Prostate gland (tissue), 2 donors: ENCODE measurements at regions not wholly inside any gene's neighbourhood (a gene's known extent, or its start where the extent isn't known, plus 50 kb on each side); places are given as distances from the start of the nearest gene placed in this dataset.

ENCODE experiments used
- DNase-seq: peaks from one replicate; pipeline ENCODE4 v3.0.0-alpha.2; 2019; ENCODE audit warnings: low spot score
- H3K27ac ChIP-seq, 2 donors: fragments of 200-600 bp; sonication (generic); 2 replicates each; pipeline ENCODE4 v1.5.1; 2017 to 2019
- H3K27me3 ChIP-seq: fragments of 200-600 bp; sonication (generic); replicated peaks from 2 replicates; pipeline ENCODE4 v1.5.1; 2019; ENCODE audit not compliant: insufficient read depth
- H3K36me3 ChIP-seq, 2 donors: fragments of 200-600 bp; sonication (generic); 1 replicate in 1 of 2; 2 replicates in 1 of 2; pipeline versions ENCODE4 v1.5.1 to v1.8.1; 2017 to 2019
- H3K4me1 ChIP-seq: fragments of 200-600 bp; sonication (generic); replicated peaks from 2 replicates; pipeline ENCODE4 v1.5.1; 2019
- H3K4me3 ChIP-seq, 2 donors: fragments of 200-600 bp; sonication (generic); 2 replicates each; pipeline ENCODE4 v1.5.1; 2017 to 2019
- H3K9me3 ChIP-seq: fragments of 200-600 bp; sonication (generic); 2 replicates; pipeline ENCODE4 v1.5.1; 2017
- POLR2A ChIP-seq: fragments of 450-650 bp; IDR thresholded peaks from one replicate; pipeline ENCODE4 v1.6.1; 2016; ENCODE audit warnings: antibody characterized with exemption, mild to moderate bottlenecking
- POLR2AphosphoS5 ChIP-seq: sonication (generic); formaldehyde crosslinking; IDR thresholded peaks from one replicate; pipeline ENCODE4 v1.6.1; 2017; ENCODE audit warnings: antibody characterized with exemption
- WGBS: methylation state at CpG from one replicate; pipeline ENCODE4 v1.1.5; 2018; 5-methylcytosine and 5-hydroxymethylcytosine counted together
- intact Hi-C: fragments of 100-400 bp; cut with DNase I; formaldehyde crosslinking; loops from one replicate; pipeline ENCODE4 v1.14.2; 2022
- TF ChIP-seq, protein P1 (sequence below), 4 experiments: fragments of 200-600 bp in 2 of 4; fragments of 450-650 bp in 2 of 4; sonication (generic) in 2 of 4; IDR thresholded peaks; 1 replicate in 3 of 4; 2 replicates in 1 of 4; pipeline ENCODE4 v1.5.1; 2016 to 2019; ENCODE audit warnings: antibody characterized with exemption in 4 of 4, mild to moderate bottlenecking in 2 of 4, moderate library complexity in 2 of 4

DNA sequence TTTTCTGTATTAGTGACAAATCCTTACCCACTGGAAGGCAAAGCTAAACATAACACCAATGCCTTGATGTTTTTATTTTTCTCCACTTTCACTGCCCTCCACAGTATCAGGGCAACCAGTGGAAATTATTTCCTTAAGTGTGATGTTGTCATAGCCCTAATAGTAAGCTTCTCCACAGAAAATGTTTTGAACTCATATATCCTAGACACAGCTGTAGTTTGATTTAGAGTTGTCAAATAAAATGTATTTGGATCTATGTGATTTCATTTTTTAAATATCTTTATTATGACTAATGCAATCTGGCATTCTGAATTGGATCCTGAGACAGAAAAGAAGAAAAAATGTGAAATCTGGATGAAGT lies 70.9 kb upstream of the UFL1 start:
- intact Hi-C loops = no loop called here
- H3K4me3 ChIP-seq = no peak overlapping the region

GRCh38 chr6:96458771-96459170 lies 62.8 kb upstream of the UFL1 start:
- TF ChIP-seq POLR2AphosphoS5 = no peak
- TF ChIP-seq POLR2A = no peak
- TF ChIP-seq, protein P1, sequence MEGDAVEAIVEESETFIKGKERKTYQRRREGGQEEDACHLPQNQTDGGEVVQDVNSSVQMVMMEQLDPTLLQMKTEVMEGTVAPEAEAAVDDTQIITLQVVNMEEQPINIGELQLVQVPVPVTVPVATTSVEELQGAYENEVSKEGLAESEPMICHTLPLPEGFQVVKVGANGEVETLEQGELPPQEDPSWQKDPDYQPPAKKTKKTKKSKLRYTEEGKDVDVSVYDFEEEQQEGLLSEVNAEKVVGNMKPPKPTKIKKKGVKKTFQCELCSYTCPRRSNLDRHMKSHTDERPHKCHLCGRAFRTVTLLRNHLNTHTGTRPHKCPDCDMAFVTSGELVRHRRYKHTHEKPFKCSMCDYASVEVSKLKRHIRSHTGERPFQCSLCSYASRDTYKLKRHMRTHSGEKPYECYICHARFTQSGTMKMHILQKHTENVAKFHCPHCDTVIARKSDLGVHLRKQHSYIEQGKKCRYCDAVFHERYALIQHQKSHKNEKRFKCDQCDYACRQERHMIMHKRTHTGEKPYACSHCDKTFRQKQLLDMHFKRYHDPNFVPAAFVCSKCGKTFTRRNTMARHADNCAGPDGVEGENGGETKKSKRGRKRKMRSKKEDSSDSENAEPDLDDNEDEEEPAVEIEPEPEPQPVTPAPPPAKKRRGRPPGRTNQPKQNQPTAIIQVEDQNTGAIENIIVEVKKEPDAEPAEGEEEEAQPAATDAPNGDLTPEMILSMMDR (IDR thresholded peaks at IDR 0.05) = no peak
- H3K27me3 ChIP-seq = no peaks in the 10 kb centered on the region
- DNase-seq = no peak
- H3K4me3 ChIP-seq = no peak overlapping the region
- no peaks in the 10 kb centered on the region for H3K4me1 ChIP-seq
- 48% methylated on average over 4 of the region's 4 CpGs for WGBS
- H3K36me3 ChIP-seq = no peaks in the 10 kb centered on the region
- intact Hi-C loops = no loop called here
- H3K27ac ChIP-seq = no peak overlapping the region
- no peaks in the 10 kb centered on the region for H3K9me3 ChIP-seq

More for the DNA sequence above, 70.9 kb upstream of the UFL1 start:
- Histone ChIP-seq H3K36me3 (no peaks in the 10 kb centered on the region), H3K4me1 (no peaks in the 10 kb centered on the region), H3K27ac (no peak overlapping the region), H3K27me3 (no peaks in the 10 kb centered on the region), H3K9me3 (no peaks in the 10 kb centered on the region)
- DNase-seq = no peak
- TF ChIP-seq POLR2AphosphoS5 (no peak), POLR2A (no peak)
- TF ChIP-seq, protein P1 (IDR thresholded peaks at IDR 0.05) = no peak

- WGBS = 88% methylated on average over 6 of the region's 6 CpGs
- no peak for DNase-seq
- Histone ChIP-seq H3K4me1 (no peaks in the 10 kb centered on the region), H3K27me3 (no peaks in the 10 kb centered on the region), H3K36me3 (no peaks in the 10 kb centered on the region), H3K27ac (no peak overlapping the region), H3K4me3 (no peak overlapping the region), H3K9me3 (no peaks in the 10 kb centered on the region)
- TF ChIP-seq POLR2A = no peak
- TF ChIP-seq, protein P1 (IDR thresholded peaks at IDR 0.05) = no peak
- no peak for TF ChIP-seq POLR2AphosphoS5
- intact Hi-C loops = no loop called here
Measured at GRCh38 chr6:96460052-96460700, 61.4 kb upstream of the UFL1 start.

DNA sequence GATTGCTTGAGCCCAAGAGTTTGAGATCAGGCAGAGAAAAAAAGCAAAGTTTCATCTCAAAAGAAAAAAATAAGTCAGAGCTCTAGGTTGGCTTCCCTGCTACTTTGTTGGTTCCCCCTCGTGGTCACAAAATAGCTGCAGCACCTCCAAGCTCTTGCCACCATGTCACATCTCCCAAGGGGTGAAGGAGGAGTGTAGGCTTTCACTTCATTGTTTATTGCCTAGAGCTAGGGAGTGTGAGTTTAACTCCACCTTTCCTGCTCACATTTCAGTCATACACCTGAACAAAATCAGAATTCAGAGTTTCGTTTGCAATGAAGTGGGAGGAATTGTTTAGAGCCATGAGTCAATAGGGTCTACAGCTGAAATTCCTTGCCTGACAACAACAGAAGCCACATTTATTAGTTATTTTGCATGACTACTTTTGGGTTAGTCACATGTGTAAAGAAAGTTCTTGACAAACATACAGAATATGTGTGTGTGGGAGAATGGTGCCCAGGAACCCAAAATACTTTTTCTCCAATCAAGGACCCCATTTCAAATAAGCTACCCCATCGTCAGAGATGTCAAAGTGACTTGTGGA lies 56.2 kb upstream of the UFL1 start:
- TF ChIP-seq POLR2A (no peak), POLR2AphosphoS5 (no peak)
- TF ChIP-seq, protein P1 (IDR thresholded peaks at IDR 0.05) = no peak
- H3K4me3 ChIP-seq = no peak overlapping the region
- H3K36me3 ChIP-seq = no peaks in the 10 kb centered on the region
- no peaks in the 10 kb centered on the region for H3K4me1 ChIP-seq
- H3K27ac ChIP-seq = no peak overlapping the region
- no peak for DNase-seq
- intact Hi-C loops = no loop called here
- no peaks in the 10 kb centered on the region for H3K27me3 ChIP-seq
- WGBS = 81% methylated on average over 3 of the region's 3 CpGs
- H3K9me3 ChIP-seq = no peaks in the 10 kb centered on the region
